Naive thymus-derived CD8-positive, alpha-beta T cell (primary cell): ENCODE measurements at regions not wholly inside any gene's neighbourhood (a gene's known extent, or its start where the extent isn't known, plus 50 kb on each side); places are given as distances from the start of the nearest gene placed in this dataset.

Experiments
- ATAC-seq, 2 donors: fragments of 150-1000 bp; cut with Tn5 transposase in 1 of 2; sonication (Bioruptor Pico), chemical (Tn5 transposase) in 1 of 2; 1 replicate in 1 of 2; 2 replicates in 1 of 2; pipeline ENCODE4 v1.10.0; 2021; ENCODE audit warnings: mild to moderate bottlenecking in 2 of 2, moderate library complexity in 2 of 2
- POLR2A ChIA-PET: fragments of 350-600 bp; sonication (Branson Sonifier 250); formaldehyde crosslinking; loops from one replicate; lab custom pipeline; 2021; ENCODE audit warnings: antibody characterized with exemption; lab: Charles Lee
- DNase-seq, 10 donors: peaks; one replicate each; pipeline versions ENCODE4 v3.0.0 to v3.0.0-alpha.2; 2020 to 2022
- H3K27ac Mint-ChIP-seq, 10 donors: one replicate each; pipeline ENCODE4 v1.8.0; 2020 to 2022; ENCODE audit warnings: mild to moderate bottlenecking in 10 of 10, mixed read lengths in 10 of 10, moderate library complexity in 4 of 10, inconsistent platforms in 1 of 10
- H3K27me3 Mint-ChIP-seq, 5 donors: one replicate each; pipeline ENCODE4 v1.8.0; 2021 to 2022; ENCODE audit warnings: mixed read lengths in 5 of 5
- H3K36me3 Mint-ChIP-seq, 3 donors: one replicate each; pipeline ENCODE4 v1.8.0; 2020 to 2022; ENCODE audit warnings: mixed read lengths in 3 of 3, mild to moderate bottlenecking in 2 of 3, inconsistent platforms in 1 of 3
- H3K4me1 Mint-ChIP-seq, 4 donors: one replicate each; pipeline ENCODE4 v1.8.0; 2021 to 2022; ENCODE audit warnings: mixed read lengths in 4 of 4
- H3K4me3 Mint-ChIP-seq, 10 donors: one replicate each; pipeline ENCODE4 v1.8.0; 2020 to 2022; ENCODE audit warnings: mild to moderate bottlenecking in 10 of 10, mixed read lengths in 10 of 10, moderate library complexity in 6 of 10, inconsistent platforms in 1 of 10
- H3K9me3 Mint-ChIP-seq, 9 donors: one replicate each; pipeline ENCODE4 v1.8.0; 2020 to 2022; ENCODE audit warnings: mixed read lengths in 9 of 9, mild to moderate bottlenecking in 3 of 9, inconsistent platforms in 1 of 9, moderate library complexity in 1 of 9

DNA sequence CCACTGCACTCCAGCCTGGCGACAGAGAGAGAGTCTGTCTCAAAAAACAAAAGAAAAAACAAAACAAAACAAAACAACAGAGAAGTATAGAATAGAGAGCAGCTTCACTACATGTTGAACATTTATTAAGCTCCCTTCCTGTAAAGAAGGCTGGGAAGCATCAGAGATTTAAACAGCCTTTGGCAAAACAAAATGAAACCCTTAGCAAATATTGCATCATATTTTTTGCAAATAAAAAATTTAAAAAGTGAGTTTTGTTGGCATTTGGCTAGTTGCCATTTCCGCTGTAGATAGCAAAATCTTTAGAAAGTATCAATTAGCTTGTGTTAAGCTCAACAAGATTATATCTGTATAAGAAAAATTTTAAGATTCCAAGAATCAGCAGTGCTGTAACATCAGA lies 151.2 kb downstream of the SERPINI1 start:
- H3K27ac Mint-ChIP-seq: no peak overlapping the region
- DNase-seq: no peak
- no peak overlapping the region for H3K4me3 Mint-ChIP-seq
- POLR2A ChIA-PET: no interaction called here
- no peaks in the 10 kb centered on the region for H3K9me3 Mint-ChIP-seq
- no peak for ATAC-seq
- H3K4me1 Mint-ChIP-seq: peaks cover 0 to 4% (median under 1%) of the 10 kb centered on the region in 4 donors
- H3K36me3 Mint-ChIP-seq: no peaks in the 10 kb centered on the region
- peaks cover 0 to 10% (median 3%) of the 10 kb centered on the region in 5 donors for H3K27me3 Mint-ChIP-seq

DNA sequence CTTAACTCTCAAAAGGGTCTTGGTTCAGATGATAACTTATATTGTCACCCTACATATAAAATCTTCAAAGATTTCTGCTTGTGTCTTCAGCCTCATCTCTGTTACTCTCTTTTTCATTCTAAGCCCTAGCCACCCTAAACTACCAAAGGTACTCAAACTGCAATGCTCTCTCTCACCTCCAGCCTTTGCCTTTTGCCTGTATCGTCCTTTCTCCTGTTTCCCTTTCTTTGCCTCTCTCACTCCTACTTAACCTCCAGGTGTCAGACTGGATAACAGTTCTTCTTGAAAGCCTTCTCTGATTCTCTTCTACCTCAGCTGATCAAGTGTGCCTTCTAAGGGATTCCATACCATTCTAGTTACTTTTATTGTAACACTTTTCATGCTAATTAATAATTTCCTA lies 149.8 kb downstream of the SERPINI1 start:
- no peaks in the 10 kb centered on the region for H3K9me3 Mint-ChIP-seq
- DNase-seq (no peak), ATAC-seq (no peak)
- H3K36me3 Mint-ChIP-seq: no peaks in the 10 kb centered on the region
- no peak overlapping the region for H3K4me3 Mint-ChIP-seq
- peaks cover 0 to 15% (median 1%) of the 10 kb centered on the region in 5 donors for H3K27me3 Mint-ChIP-seq
- POLR2A ChIA-PET: no interaction called here
- H3K27ac Mint-ChIP-seq: no peak overlapping the region
- H3K4me1 Mint-ChIP-seq: peaks cover 0 to 6% (median under 1%) of the 10 kb centered on the region in 4 donors

DNA sequence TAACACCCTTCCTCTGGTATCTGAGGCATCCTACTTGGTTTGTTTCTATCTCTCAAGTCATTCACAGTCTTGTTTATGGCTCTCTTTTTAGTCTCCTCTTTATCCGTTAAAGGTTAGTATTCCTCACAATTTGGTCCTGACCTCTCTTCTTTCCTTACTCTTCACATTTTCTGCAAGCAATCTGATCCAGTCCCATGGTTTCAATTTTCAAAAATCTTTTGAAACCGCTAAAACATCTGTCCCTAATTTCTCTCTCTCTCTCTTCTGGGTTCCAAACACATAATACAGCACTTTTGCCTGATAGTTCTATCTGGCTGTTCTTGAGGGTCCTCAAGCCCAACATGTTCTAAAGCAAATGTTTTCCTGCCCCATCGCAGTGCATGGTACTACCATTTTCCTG lies 149.0 kb downstream of the SERPINI1 start:
- H3K27ac Mint-ChIP-seq: no peak overlapping the region
- POLR2A ChIA-PET: no interaction called here
- no peaks in the 10 kb centered on the region for H3K36me3 Mint-ChIP-seq
- H3K4me1 Mint-ChIP-seq: peaks cover 0 to 6% (median under 1%) of the 10 kb centered on the region in 4 donors
- ATAC-seq (no peak), DNase-seq (no peak)
- no peaks in the 10 kb centered on the region for H3K9me3 Mint-ChIP-seq
- H3K27me3 Mint-ChIP-seq: peaks cover 0 to 18% (median 2%) of the 10 kb centered on the region in 5 donors
- no peak overlapping the region for H3K4me3 Mint-ChIP-seq

DNA sequence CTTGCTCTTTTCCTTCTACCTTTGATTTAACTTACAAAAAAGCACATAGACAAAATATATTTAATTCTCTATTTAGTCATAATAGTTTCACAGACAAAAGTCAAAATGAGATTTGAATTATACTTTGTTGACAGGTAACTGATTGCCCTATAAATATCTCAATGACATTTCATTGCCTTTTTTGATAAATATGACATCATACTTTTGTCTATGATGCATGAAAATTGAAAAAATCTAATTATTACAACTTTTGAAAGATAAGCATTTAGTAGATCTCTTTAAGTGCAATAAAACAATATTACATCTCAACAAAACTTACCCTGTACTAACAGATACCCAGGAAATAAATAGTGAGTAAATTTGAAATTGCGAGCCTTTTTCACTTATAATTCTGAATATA lies 147.9 kb downstream of the SERPINI1 start:
- no peaks in the 10 kb centered on the region for H3K36me3 Mint-ChIP-seq
- H3K9me3 Mint-ChIP-seq: no peaks in the 10 kb centered on the region
- POLR2A ChIA-PET: no interaction called here
- DNase-seq (no peak), ATAC-seq (no peak)
- no peak overlapping the region for H3K27ac Mint-ChIP-seq
- peaks cover 0 to 6% (median under 1%) of the 10 kb centered on the region in 4 donors for H3K4me1 Mint-ChIP-seq
- H3K27me3 Mint-ChIP-seq: peaks cover 0 to 20% (median 6%) of the 10 kb centered on the region in 5 donors
- H3K4me3 Mint-ChIP-seq: no peak overlapping the region

DNA sequence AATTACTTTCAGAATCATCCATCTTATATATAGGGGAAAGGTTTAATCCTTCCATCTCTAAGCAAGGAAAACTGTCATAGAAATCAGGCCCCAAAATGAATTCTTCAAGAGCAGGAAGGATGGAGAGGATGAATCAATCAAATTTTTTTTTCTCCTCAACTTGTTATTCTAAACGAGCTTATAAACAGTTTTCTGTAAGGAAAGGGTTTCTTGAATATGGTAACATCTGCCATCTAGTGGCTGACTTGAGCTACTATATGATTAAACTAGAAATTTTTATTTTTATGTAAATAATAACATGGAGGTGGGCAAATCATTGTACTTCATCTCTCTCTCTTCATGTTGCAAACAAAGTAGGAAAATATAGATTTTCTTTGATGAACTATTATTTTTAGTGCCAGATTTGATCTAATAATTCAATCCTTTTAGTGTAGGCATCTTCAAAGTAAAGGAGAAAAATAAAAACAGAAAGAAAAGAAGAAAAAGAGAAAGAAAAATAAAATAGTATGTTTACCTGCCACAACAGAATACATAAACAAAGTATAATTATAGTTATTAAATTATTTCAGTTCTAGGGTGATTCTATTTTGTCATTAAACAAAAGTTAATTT lies 146.6 kb downstream of the SERPINI1 start:
- H3K27me3 Mint-ChIP-seq: peaks cover 0 to 24% (median 9%) of the 10 kb centered on the region in 5 donors
- H3K4me1 Mint-ChIP-seq: peaks cover 0 to 6% (median under 1%) of the 10 kb centered on the region in 4 donors
- no peaks in the 10 kb centered on the region for H3K36me3 Mint-ChIP-seq
- ATAC-seq (peak in 1 of 2 donors; percentile 54), DNase-seq (peak in 3 of 10 donors; percentile 29 to 49 (median 43))
- peak overlapping the region in 1 of 10 donors; percentile 12 for H3K27ac Mint-ChIP-seq
- no peaks in the 10 kb centered on the region for H3K9me3 Mint-ChIP-seq
- POLR2A ChIA-PET: no interaction called here
- H3K4me3 Mint-ChIP-seq: peak overlapping the region in 4 of 10 donors; percentile 21 to 29 (median 25)

DNA sequence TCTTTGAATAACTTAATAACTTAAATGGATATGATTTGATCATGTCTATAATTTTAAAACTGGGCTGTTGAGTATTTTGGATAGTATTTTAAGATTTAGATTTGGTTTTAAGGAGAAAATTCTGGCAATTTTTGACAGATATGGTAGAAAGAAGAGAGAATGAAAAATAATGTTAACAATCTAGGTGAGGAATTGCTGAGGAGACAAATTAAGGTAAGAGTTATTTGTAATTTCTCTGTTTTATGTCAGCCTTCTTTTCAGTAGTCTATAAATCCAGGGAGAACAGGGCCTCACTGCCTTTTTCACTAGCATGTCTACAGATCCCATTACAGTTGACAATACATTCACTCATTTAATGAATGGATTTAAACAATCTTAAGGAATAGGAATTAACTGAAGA lies 144.7 kb downstream of the SERPINI1 start:
- peaks cover 0 to 6% (median under 1%) of the 10 kb centered on the region in 4 donors for H3K4me1 Mint-ChIP-seq
- DNase-seq (no peak), ATAC-seq (no peak)
- no peak overlapping the region for H3K4me3 Mint-ChIP-seq
- no peak overlapping the region for H3K27ac Mint-ChIP-seq
- POLR2A ChIA-PET: no interaction called here
- H3K9me3 Mint-ChIP-seq: no peaks in the 10 kb centered on the region
- H3K27me3 Mint-ChIP-seq: peaks cover 0 to 26% (median 11%) of the 10 kb centered on the region in 5 donors
- H3K36me3 Mint-ChIP-seq: no peaks in the 10 kb centered on the region

DNA sequence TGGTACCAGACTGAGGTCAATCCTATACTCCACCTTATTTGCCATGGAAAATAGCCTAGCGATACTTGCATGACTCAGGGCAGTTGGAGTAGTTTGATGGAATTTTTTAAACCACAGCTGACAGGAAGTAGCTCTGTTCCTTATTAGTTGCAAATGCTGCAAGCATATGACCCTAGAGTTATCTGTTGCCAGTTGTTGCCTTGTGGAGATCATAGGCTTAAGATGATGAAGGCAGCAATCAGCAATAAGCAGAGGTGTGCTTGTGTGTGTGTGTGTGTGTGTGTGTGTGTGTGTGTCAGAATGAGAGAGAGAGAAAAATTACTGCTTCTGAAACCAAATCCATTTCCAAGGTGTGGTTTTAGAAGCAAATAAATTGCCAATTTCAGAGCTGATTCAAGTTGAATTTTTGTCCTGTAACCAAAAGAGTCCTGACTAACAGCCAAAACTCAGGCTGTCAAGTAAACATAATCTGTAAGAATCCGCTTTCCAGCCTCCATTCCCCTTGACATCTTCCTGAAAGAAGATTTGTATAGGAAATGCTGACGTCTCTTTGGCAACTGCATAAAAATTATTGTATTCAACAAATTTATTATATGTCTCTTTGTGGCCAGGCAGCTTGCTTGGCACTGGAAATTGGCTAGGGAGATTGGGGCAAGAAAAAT lies 141.2 kb downstream of the SERPINI1 start:
- no peak overlapping the region for H3K4me3 Mint-ChIP-seq

More for the DNA sequence above, 141.2 kb downstream of the SERPINI1 start:
- Mint-ChIP-seq H3K4me1 (peaks cover 0 to 2% (median under 1%) of the 10 kb centered on the region in 4 donors), H3K9me3 (no peaks in the 10 kb centered on the region), H3K27ac (no peak overlapping the region), H3K36me3 (no peaks in the 10 kb centered on the region), H3K27me3 (peaks cover 0 to 20% (median 8%) of the 10 kb centered on the region in 5 donors)
- no peak for ATAC-seq
- DNase-seq: no peak
- POLR2A ChIA-PET: no interaction called here
